Gastroesophageal sphincter (tissue), 4 donors: ENCODE measurements at regions not wholly inside any gene's neighbourhood (a gene's known extent, or its start where the extent isn't known, plus 50 kb on each side); places are given as distances from the start of the nearest gene placed in this dataset.

Experiments used
- ATAC-seq: fragments of 150-250 bp; one replicate; pipeline ENCODE4 v1.9.1; 2016; ENCODE audit warnings: mild to moderate bottlenecking, moderate library complexity
- H3K27ac ChIP-seq, 4 donors: fragments of 200-600 bp; sonication (generic) in 3 of 4; 1 replicate in 3 of 4; 2 replicates in 1 of 4; pipeline ENCODE4 v1.5.1; 2016 to 2019
- H3K27me3 ChIP-seq: fragments of 200-600 bp; sonication (generic); one replicate; pipeline ENCODE4 v1.5.1; 2019
- H3K36me3 ChIP-seq, 2 donors: fragments of 200-600 bp; sonication (generic); one replicate each; pipeline ENCODE4 v1.5.1; 2019; ENCODE audit warnings: control low read depth in 1 of 2
- H3K4me1 ChIP-seq, 3 donors: fragments of 200-600 bp; sonication (generic); 1 replicate in 2 of 3; 2 replicates in 1 of 3; pipeline ENCODE4 v1.5.1; 2016 to 2019; ENCODE audit warnings: control low read depth in 2 of 3
- H3K4me3 ChIP-seq, 2 donors: fragments of 200-600 bp; sonication (generic); one replicate each; pipeline ENCODE4 v1.5.1; 2019; ENCODE audit warnings: mild to moderate bottlenecking in 1 of 2, moderate library complexity in 1 of 2
- H3K9me3 ChIP-seq, 3 donors: fragments of 200-600 bp; sonication (generic); one replicate each; pipeline ENCODE4 v1.5.1; 2017 to 2019; ENCODE audit warnings: control low read depth in 2 of 3
- EP300 ChIP-seq: sonication (generic); formaldehyde crosslinking; IDR thresholded peaks from one replicate; pipeline ENCODE4 v1.6.1; 2017; ENCODE audit warnings: antibody characterized with exemption, mild to moderate bottlenecking
- POLR2A ChIP-seq, 2 donors: fragments of 450-650 bp; IDR thresholded peaks; one replicate each; pipeline ENCODE4 v1.6.1; 2017; ENCODE audit warnings: antibody characterized with exemption in 2 of 2, mild to moderate bottlenecking in 2 of 2, moderate library complexity in 1 of 2
- POLR2AphosphoS5 ChIP-seq: sonication (generic); formaldehyde crosslinking; IDR thresholded peaks from one replicate; pipeline ENCODE4 v1.6.1; 2017; ENCODE audit warnings: antibody characterized with exemption
- WGBS, 2 donors: methylation state at CpG; one replicate each; pipeline ENCODE4 v1.1.5; 2018; ENCODE audit warnings: low coverage in 1 of 2; 5-methylcytosine and 5-hydroxymethylcytosine counted together
- TF ChIP-seq, protein P1 (sequence below), 4 experiments: fragments of 200-600 bp in 2 of 4; fragments of 450-650 bp in 2 of 4; sonication (generic) in 1 of 4; IDR thresholded peaks; one replicate each; pipeline ENCODE4 v1.5.1; 2017 to 2019; ENCODE audit warnings: antibody characterized with exemption in 4 of 4, mild to moderate bottlenecking in 2 of 4, moderate library complexity in 2 of 4

DNA sequence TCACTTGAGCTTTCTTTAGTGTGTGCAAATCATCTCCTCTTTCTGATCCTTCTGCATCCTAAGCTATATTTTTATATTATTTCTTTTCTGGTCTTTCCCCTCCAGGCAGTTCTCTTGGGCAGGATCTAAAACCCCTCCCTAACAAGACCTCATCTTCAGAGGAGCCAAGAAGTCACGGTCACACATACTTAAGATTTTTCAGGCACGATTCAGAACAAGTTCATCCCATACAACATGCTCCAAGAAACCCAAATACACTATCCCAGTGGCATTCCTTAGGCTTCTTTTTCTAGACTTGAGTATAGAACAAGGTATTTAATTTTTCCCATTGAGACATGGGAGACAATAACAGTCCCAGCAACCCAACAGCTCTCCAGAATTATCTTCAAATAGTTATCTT is 1251.5 kb downstream of the DNAJB9 start:
- Histone ChIP-seq H3K36me3 (no peaks in the 10 kb centered on the region), H3K27me3 (no peaks in the 10 kb centered on the region), H3K4me3 (no peak overlapping the region), H3K27ac (no peak overlapping the region), H3K4me1 (no peaks in the 10 kb centered on the region), H3K9me3 (peaks cover 0 to 25% (median 0%) of the 10 kb centered on the region in 3 donors)
- WGBS, 2 donors, result 61 to 73% methylated on average over 2 of the region's 2 CpGs
- TF ChIP-seq EP300 (no peak), POLR2A (IDR thresholded peaks at IDR 0.05) (no peak)
- no peak for ATAC-seq

DNA sequence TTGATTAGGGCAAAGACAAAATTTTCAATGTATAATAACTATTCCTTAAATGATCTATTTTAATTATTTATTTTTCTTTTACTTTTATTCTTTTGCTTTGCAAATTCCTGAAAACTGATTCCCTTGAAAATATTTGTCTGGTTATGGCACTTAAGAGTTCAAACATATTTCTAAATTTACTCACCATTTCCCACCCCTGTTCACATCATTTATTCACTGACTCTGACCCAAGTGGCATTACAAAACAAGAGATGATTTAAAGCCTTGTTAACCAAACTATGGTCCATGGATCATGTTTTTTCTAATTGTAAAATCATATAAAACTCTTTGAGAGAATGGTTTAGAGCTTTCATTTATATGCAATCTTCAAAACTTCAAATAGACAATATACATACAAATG is 1256.1 kb upstream of the LRRN3 start:
- Histone ChIP-seq H3K27ac (no peak overlapping the region), H3K36me3 (no peaks in the 10 kb centered on the region), H3K9me3 (no peaks in the 10 kb centered on the region), H3K27me3 (no peaks in the 10 kb centered on the region), H3K4me3 (no peak overlapping the region), H3K4me1 (no peaks in the 10 kb centered on the region)
- TF ChIP-seq EP300, result no peak
- TF ChIP-seq POLR2AphosphoS5, result no peak
- TF ChIP-seq, protein P1, sequence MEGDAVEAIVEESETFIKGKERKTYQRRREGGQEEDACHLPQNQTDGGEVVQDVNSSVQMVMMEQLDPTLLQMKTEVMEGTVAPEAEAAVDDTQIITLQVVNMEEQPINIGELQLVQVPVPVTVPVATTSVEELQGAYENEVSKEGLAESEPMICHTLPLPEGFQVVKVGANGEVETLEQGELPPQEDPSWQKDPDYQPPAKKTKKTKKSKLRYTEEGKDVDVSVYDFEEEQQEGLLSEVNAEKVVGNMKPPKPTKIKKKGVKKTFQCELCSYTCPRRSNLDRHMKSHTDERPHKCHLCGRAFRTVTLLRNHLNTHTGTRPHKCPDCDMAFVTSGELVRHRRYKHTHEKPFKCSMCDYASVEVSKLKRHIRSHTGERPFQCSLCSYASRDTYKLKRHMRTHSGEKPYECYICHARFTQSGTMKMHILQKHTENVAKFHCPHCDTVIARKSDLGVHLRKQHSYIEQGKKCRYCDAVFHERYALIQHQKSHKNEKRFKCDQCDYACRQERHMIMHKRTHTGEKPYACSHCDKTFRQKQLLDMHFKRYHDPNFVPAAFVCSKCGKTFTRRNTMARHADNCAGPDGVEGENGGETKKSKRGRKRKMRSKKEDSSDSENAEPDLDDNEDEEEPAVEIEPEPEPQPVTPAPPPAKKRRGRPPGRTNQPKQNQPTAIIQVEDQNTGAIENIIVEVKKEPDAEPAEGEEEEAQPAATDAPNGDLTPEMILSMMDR (IDR thresholded peaks at IDR 0.05), result no peak
- TF ChIP-seq POLR2A (IDR thresholded peaks at IDR 0.05), result no peak
- no peak for ATAC-seq

DNA sequence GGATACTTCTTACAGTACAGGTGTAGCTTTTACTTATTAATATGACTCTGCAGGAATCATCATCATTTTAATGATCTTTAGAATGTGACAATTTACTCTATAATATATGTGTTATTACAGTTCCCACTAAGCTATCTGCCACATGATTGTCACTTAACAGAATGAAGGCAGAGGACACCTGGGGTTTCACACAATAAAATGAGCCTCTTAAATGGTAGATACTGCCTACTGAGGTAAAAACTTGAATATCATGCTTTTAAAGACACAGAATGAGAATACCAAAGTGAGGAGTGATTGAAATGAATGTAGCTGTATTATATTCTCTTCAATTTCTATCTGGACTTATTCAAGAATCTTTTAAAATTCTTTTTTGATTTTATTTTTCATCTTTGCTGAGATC is 1255.3 kb upstream of the LRRN3 start:
- ATAC-seq, result no peak

DNA sequence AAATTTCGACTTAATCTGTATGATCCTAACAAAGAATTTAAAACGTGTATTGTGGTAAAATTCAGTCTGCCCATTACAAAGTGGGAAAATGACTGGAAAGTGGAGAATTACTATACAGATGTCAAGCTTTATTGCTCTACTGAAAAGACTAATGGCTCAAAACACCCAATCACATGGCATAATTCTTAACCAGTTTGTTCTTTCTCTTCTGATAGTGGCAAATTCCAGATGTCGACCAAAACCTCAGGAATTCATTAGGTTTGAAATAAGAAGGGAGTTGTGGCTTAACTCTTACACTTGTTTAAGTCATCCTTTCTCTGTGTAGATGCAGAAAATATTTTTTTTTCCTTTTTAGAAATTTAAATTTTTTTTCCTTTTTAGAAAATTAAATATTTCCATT is 1254.9 kb upstream of the LRRN3 start:
- H3K4me1 ChIP-seq, result no peaks in the 10 kb centered on the region
- no peak overlapping the region for H3K27ac ChIP-seq
- H3K36me3 ChIP-seq, result no peaks in the 10 kb centered on the region
- TF ChIP-seq, protein P1 (IDR thresholded peaks at IDR 0.05), result no peak
- no peak for TF ChIP-seq POLR2AphosphoS5
- TF ChIP-seq EP300, result no peak
- TF ChIP-seq POLR2A (IDR thresholded peaks at IDR 0.05), result no peak
- no peaks in the 10 kb centered on the region for H3K27me3 ChIP-seq
- WGBS, 2 donors, result 77 to 79% methylated on average over 3 of the region's 3 CpGs
- no peaks in the 10 kb centered on the region for H3K9me3 ChIP-seq
- no peak overlapping the region for H3K4me3 ChIP-seq
- ATAC-seq, result no peak

More for the DNA sequence above, 1255.3 kb upstream of the LRRN3 start:
- Histone ChIP-seq H3K4me1 (no peaks in the 10 kb centered on the region), H3K9me3 (no peaks in the 10 kb centered on the region), H3K27me3 (no peaks in the 10 kb centered on the region), H3K27ac (no peak overlapping the region), H3K4me3 (no peak overlapping the region), H3K36me3 (no peaks in the 10 kb centered on the region)
- TF ChIP-seq POLR2AphosphoS5 (no peak), EP300 (no peak), POLR2A (IDR thresholded peaks at IDR 0.05) (no peak)
- TF ChIP-seq, protein P1 (IDR thresholded peaks at IDR 0.05), result no peak

DNA sequence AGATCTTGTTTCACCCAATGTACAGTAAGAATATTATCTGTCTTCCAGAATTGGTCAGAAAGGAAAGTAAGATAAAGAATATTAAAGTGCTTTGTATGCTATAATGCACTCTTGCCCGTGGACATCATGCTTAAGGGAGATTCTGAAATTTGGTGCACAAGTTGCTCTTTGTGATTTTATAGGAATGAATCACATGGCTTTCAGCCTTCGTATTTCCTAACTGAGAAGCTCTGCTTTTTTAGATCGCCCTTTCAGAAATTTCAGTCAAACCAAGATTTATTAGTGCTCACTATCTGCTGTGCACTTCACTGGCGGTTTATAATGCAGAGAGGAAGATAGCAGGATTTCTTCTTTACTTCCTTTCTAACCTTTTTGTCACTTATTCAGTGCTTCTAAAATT is 1248.5 kb upstream of the LRRN3 start:
- Histone ChIP-seq H3K4me1 (no peaks in the 10 kb centered on the region), H3K4me3 (no peak overlapping the region), H3K27me3 (no peaks in the 10 kb centered on the region), H3K36me3 (no peaks in the 10 kb centered on the region), H3K27ac (no peak overlapping the region), H3K9me3 (no peaks in the 10 kb centered on the region)
- 78 to 83% methylated on average over 4 of the region's 4 CpGs for WGBS, 2 donors
- TF ChIP-seq POLR2A (IDR thresholded peaks at IDR 0.05), result no peak
- no peak for TF ChIP-seq POLR2AphosphoS5
- TF ChIP-seq, protein P1 (IDR thresholded peaks at IDR 0.05), result no peak
- TF ChIP-seq EP300, result no peak
- no peak for ATAC-seq

DNA sequence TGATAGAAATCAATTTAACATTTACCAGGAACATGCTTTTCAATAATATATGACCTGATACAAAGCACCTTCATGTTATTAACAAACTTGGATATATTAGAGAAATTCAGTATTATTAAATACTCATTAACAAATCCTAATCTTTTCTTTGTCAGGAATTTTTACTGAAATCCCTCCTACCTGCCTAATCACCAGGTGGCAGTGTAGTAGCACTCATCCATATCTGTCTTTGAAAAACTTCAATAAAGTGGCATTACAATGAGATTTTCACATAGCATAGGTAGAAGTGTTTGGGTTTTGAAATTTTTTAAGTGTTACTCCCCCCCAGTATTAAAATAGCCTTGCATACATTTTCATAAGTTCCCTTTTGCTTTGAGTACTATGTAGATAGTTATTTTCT is 1246.6 kb upstream of the LRRN3 start:
- no peaks in the 10 kb centered on the region for H3K4me1 ChIP-seq
- H3K36me3 ChIP-seq, result no peaks in the 10 kb centered on the region
- TF ChIP-seq POLR2A (IDR thresholded peaks at IDR 0.05) (no peak), EP300 (no peak), POLR2AphosphoS5 (no peak)
- TF ChIP-seq, protein P1 (IDR thresholded peaks at IDR 0.05), result peak in 1 of 4 experiments; percentile 29
- H3K9me3 ChIP-seq, result no peaks in the 10 kb centered on the region
- H3K4me3 ChIP-seq, result no peak overlapping the region
- ATAC-seq, result no peak
- H3K27me3 ChIP-seq, result no peaks in the 10 kb centered on the region
- no peak overlapping the region for H3K27ac ChIP-seq
